ENCODE measurements at regions not wholly inside any gene's neighbourhood (a gene's known extent, or its start where the extent isn't known, plus 50 kb on each side); places are given as distances from the start of the nearest gene placed in this dataset.
"Not testable (repeated sequence)": the region's sequence is repeated elsewhere in the genome, so short reads cannot be mapped to it uniquely, and the experiment has no call there.

GRCh38 chr12:83226960-83227359, 540.3 kb downstream of the TMTC2 start:
- DNase-seq (ENCODE audit: low spot score): not testable (repeated sequence)

GRCh38 chr12:83225806-83226205, 539.1 kb downstream of the TMTC2 start:
- DNase-seq (ENCODE audit: low spot score): no peak

- no peak for DNase-seq (ENCODE audit: low spot score)
These were observed 537.3 kb downstream of the TMTC2 start for GRCh38 chr12:83224012-83224411.

GRCh38 chr12:83220774-83221173, 534.1 kb downstream of the TMTC2 start:
- DNase-seq (ENCODE audit: low spot score): no peak

GRCh38 chr12:83216230-83216629, 529.5 kb downstream of the TMTC2 start:
- DNase-seq (ENCODE audit: low spot score): no peak

- DNase-seq (ENCODE audit: low spot score): no peak
These were observed 527.5 kb downstream of the TMTC2 start for GRCh38 chr12:83214185-83214584.

GRCh38 chr12:83210933-83211332, 524.2 kb downstream of the TMTC2 start:
- DNase-seq (ENCODE audit: low spot score): no peak

GRCh38 chr12:83199069-83199468, 512.4 kb downstream of the TMTC2 start:
- DNase-seq (ENCODE audit: low spot score): no peak

- no peak for DNase-seq (ENCODE audit: low spot score)
These were observed 511.7 kb downstream of the TMTC2 start for GRCh38 chr12:83198291-83199015.

GRCh38 chr12:83197483-83197914, 510.8 kb downstream of the TMTC2 start:
- no peak for DNase-seq (ENCODE audit: low spot score)

- DNase-seq (ENCODE audit: low spot score): no peak
These were observed 510.1 kb downstream of the TMTC2 start for GRCh38 chr12:83196694-83197350.

GRCh38 chr12:83190631-83191390, 504.1 kb downstream of the TMTC2 start:
- no peak for DNase-seq (ENCODE audit: low spot score)

GRCh38 chr12:83186419-83186818, 499.7 kb downstream of the TMTC2 start:
- DNase-seq (ENCODE audit: low spot score): no peak

GRCh38 chr12:83185241-83185640, 498.5 kb downstream of the TMTC2 start:
- DNase-seq (ENCODE audit: low spot score): no peak

Measured in activated CD4-positive, alpha-beta T cell treated with anti-CD3 and anti-CD28 coated beads, Interleukin-2, Interleukin-4, amounts not matched to agents 100 ng/mL and 50 ng/mL, durations not matched to agents 16 hours and 8 hours (primary cell).